ENCODE measurements at regions not wholly inside any gene's neighbourhood (a gene's known extent, or its start where the extent isn't known, plus 50 kb on each side); places are given as distances from the start of the nearest gene placed in this dataset.

DNA sequence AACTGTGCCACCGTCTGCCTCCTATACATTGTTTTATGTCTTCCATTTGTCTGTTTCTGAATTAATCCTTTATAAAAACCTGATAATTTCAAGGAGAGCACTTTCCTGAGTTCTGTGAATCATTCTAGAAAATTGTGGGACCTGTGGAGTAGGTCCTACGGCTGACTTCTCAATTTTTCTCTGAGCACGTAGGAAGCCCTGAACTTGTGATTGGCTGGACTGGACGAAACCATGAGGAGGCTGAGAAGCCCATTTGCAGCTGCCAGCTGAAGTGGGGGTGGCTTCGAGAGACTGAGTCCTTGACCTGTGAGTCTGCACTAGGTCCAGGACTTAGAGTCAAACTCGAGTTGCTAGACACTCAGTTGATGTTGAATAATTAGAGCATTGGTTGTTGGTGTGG lies 277.1 kb upstream of the NCAM2 start:
- no peak for DNase-seq

DNA sequence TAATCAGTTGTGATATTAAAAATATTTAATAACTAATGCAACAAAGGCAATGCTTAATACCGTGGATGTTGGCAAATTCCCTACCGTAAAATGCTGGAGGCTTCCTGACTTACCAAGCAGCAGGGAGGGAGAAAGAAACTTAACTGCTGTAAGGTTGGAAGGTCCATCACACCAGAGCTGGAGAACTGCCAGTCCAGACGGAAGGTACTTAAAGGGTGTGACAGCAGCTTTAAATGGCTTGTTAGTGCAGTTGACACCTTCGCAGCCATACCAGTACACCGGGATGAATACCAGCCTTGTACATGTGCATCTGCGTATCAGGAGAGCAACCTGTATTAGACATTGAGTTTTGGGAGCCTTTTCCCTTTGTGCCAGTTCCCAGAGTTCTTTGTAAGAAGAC lies 269.5 kb upstream of the NCAM2 start:
- DNase-seq: no peak

DNA sequence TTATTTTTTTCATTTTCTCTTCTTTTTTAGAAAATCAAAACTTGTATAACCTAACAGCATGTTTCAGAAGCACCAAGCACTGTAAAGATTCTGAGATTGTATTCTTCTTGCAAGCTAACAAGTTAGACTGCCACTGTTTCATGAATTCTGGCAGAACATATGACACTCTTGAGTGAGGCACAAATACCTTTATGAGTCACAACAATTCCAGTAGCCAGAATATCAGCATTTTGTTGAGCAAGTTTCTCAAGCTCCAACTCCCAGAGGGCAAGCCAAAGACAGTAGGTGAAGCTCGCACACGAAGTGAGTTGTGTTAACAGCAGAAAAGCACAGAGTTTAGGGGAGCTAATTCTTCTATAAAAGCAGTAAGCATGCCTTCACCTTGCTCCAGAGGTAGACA lies 268.8 kb upstream of the NCAM2 start:
- DNase-seq: no peak

DNA sequence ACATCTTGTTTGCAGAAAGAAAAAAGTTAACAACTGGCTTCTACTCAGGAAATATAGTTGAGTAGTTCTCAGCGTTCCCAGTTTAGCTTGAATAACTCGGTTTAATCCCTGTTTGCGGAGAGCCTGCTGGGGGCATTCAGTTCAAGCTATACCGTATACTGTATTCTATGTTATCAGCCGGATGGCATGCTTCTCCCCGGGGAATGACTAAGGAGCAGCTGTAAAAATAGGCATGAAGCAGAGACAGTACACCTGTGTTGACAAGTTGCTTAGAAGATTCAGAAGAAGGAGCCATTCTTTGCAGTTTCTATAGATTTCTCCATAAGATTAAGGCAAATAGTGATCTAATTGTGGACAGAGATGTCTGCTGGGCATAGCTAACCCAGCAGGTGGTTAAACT lies 267.8 kb upstream of the NCAM2 start:
- DNase-seq: no peak

DNA sequence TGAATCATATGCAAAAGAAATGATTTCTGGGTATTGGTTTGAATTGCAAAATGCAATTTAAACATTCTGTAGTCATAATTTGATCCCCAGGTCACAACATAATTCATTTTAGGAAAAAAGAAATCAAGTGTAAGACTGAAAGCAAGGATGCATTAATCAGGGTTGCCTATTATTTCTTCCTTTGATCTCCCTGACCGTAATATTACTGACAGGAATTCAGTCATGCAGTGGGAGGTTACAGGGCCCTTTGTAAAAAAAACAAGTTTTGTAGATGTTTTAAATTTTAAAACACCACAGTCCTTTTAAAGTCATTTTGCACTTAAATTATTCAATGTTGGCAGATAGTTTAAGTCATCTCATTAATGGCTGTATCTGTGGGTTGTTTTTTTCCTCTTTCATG lies 263.0 kb upstream of the NCAM2 start:
- DNase-seq: no peak

DNA sequence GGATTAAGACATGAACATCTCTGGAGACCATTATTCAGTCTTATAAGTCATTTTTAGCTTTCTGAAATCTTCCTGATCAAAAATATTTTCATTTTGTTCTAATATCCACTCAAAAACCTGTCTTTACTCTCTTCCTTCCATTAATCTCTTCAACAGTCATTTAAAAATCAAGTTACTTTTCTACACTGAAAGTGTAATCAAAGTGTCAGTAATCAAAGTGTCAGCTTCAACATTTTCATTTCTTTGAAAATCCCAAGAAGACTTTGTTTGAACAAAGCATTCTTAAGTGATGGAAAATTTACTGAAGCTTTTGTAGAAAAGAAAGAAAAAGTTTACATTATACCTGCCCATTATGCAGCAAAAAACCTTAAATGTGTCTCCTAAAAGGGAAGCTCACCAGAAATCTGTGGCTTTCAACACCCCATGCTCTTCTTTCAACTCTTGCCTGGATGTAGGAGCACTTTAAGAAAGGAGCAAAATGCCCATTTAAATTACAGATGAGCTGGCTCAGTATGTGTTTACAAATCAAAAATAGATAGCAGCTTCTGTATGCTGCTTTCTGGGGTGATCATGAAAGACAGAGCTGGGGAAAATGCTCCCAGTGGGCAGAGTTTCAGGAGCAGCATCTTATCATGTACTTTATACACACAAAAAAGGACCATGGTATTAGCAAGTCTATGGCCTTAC lies 260.8 kb upstream of the NCAM2 start:
- DNase-seq: no peak

DNA sequence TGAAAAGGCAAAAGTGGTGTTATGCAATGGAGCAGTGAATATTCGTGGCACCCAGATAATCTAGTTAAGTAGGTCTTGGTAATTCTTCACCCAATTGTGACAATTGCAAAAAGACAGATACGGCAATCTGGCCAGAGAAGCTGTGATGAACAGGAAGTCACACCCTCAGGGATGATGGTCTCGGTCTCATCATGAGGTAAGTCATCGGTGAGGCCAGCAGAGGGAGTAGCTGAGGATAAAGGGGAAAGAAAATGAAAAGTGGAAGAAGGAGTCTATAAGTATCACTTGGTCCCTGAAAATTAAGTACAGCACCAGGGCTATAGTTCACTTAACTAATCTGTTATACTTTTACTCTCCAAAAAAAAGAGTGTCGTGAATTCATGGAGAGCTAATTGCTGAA lies 258.8 kb upstream of the NCAM2 start:
- DNase-seq: peak; percentile 39

DNA sequence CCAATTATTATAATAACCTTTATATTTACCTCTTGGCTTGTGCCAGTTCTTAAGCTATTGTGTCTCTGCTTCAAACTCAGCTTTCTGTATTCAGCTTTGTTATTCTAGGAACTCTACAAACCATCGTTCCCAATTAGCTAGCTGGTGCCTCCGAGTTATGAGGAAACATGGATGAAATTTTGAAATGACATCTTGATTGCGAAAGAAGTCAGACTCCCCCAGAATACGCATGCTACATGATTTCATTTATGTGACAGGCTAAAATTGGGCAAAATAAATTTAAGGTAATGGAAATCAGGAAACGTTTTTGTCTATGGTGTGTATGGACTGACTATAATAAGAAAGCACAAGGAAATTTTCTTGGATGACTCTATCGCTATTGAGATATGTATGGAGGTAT lies 256.8 kb upstream of the NCAM2 start:
- no peak for DNase-seq

DNA sequence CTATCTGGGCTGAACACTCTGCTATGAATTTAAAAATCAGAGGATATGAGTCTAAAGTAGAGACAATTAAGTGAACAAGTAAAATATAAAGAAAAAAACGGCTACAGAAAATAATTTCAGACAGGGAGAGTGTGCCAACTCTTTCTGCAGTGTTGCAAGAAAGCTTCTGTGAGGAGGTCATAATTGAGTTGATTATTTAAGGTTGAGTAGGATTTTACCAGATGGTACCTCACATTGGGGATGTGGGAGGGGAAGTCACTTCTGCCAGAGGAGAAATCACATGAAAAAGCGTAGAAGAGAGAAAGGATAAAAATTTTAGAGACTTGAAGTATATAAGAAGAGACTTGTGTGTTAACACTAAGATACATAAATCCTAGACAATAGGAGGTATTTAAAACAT lies 238.0 kb upstream of the NCAM2 start:
- no peak for DNase-seq

DNA sequence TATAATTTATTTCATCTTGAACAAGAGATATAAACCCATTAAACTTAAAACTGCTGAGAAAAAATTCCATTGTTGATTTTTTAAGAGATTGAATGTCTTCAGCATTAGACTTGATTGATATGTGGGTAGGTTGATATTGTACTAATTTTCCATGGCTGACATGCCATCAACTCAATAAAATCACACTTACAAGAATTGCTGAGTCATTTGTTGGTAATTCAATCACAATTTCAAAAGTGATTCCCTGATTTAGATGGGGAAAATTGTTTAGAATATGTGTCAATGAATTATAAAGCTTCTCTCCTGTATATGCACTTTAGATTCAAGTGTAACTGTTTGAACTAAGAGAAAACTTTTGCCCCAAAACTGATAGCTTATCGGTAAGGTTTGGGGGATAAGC lies 223.5 kb upstream of the NCAM2 start:
- DNase-seq: no peak

DNA sequence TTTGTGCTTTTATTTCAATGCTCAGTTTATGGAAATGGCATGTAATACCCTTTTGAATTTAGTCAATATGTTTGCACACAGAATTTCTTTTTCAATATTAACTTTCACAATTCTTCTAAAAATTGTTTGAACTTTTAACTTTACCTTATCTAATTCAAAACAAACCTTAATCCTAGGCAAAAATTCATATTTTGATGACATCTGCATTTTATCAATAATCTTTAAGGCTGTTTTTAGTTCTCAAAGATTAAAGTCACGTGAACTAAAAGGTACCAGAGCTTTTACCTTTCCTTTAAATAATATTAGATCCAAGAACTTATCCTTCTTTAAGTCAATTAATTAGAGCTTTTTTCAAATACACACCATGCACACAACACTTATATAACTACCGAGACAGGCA lies 218.9 kb upstream of the NCAM2 start:
- DNase-seq: no peak

DNA sequence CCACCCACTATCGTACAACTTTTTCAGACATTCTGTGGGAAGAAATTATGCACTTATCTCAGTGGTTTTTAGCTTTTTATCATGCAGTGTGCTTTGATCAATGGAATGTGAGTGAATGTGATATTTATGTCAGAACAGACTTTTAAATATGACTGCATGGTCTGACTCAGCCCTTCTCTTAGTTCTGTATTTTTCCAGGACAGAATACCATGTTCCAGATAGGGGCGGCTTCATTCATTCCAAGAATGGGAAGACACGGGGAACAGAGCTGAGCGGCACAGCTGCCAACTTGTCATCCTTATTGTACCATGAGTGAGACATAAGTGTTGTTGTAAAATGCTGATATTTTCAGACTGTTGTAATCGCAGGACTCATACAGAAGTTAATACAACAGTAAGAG lies 214.6 kb upstream of the NCAM2 start:
- DNase-seq: peak; percentile 39

DNA sequence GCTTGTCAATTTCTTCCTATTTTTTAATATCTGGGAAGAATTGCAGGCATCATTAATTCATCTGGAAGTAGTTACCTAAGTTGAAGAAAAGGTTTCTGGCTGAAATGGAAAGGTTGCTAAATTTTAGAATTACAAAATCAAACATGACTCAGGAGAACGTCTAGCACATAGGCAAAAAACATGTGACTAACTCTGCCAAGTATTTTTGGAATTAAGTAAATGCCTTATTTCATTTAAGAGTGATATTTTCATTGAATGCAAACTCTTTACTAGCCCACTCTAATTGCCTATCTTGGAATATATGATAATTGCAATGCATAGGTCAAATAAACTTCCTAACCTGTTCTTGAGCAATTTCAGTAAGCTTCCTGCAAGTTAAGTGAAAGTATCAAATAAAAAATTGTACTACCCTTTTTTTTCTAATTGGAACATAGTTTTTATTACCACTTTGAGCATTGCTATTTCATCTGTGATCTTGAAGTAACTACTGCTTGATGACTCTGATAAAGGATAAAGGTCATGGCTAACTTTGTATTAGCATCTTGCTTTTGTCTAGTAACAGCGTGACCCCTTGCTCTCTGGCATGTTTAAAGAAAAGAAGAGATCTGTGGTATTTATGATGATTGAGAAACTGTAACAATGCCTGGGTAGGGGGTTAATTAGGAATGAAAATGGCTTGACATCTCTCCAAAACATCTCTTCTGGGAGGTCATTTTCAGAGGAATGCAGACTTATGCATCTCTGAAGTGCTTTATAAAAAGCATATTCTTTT lies 208.3 kb upstream of the NCAM2 start:
- DNase-seq: peak; percentile 10

DNA sequence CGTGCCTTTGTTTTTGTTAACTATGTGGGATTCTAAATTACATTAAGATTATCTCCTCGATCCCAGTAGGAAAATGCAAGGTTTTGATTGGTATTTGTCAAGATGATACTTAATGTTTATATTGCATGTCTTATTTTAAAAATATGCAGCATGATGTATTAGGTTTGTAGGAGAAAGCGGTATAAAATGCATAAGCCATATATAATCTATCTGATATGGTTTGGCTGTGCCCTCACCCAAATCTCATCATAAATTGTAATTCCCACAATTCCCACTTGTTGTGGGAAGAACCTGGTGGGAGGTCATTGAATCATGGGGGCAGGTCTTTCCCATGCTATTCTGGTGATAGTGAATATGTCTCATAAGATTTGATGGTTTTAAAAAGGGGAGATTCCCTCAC lies 198.1 kb upstream of the NCAM2 start:
- no peak for DNase-seq

DNA sequence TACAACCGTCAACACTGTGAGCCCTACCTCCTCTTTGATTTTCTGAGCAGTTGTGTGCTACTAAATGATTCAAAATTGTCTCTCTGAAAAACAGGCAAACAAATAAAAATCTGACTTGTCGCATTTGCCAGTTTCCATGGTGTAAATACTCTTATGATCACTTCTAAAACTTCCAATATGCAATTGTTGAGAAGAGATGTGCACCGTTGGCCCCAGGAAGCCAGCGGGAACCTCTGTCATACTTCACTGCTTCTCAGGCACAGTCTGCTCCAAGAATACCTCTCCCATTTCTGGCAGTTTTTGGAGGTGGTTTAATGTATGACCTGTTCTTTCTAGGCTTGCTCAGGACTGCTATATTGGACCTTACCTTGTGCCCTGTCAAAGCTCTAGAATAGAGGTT lies 196.0 kb upstream of the NCAM2 start:
- no peak for DNase-seq

DNA sequence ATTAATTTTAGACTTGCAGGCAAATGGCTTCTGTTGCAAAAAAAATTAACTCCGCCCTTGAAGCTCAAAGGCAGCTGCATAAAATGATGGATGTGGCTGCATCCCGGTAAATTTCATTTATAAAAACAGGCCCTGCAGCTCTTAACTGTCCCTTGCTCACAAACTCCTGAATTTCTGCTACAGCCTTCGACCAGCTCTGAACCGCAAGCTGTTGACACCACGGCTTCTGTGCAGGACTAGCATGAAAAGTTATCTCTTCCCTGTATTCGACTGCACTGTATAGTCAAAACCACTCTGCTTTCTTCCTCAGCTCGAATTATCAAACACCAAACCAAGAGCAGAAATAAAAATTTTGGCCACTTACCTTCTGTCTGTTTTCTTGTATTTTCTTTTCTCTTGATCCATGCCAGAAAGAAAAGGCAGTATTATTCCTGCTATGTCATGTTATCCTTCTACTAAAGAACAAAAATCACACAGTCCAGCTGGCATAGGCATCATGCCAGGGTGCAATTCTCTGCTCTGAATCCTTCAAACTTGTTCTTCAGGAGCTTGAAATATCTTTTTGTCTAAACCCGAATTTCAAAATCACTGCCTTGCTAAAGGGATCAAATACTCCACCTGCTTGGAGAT lies 195.5 kb upstream of the NCAM2 start:
- DNase-seq: no peak

DNA sequence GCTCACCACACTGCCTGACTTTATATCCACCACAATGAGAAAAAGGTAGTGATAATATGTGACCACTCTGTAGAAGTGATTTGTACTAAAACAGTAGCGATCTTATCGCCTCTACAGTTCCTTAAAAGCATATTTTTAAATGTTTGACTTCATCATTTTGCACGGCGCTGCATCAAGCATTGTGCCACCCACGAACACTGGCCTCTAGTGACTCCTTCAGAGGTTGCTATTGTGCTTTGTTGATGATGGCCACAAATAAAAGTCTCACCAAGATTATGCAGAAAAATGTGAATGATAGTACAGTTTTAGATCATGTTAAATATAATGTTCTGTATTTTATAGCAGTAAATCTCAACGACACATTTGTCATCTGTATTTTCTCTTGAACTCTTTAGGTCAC lies 186.5 kb upstream of the NCAM2 start:
- DNase-seq: peak; percentile 29

DNA sequence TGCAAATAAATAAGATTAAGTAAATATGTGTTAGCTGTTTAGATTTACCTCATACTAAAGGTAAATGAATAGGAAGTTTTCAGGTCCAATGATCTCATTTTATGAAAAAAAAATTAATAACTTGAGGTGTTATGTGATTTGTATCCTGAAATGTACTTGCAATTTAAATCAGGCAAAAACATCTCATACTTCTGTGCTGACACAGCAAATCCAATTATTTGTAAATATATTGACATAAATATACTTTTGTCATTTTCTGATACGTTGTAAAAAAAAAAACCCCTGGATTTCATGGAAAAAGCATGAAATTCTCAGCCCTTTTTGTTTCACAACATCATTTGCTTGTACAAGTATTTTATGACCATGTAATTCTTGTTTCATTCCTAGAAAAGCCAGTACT lies 184.1 kb upstream of the NCAM2 start:
- DNase-seq: no peak

DNA sequence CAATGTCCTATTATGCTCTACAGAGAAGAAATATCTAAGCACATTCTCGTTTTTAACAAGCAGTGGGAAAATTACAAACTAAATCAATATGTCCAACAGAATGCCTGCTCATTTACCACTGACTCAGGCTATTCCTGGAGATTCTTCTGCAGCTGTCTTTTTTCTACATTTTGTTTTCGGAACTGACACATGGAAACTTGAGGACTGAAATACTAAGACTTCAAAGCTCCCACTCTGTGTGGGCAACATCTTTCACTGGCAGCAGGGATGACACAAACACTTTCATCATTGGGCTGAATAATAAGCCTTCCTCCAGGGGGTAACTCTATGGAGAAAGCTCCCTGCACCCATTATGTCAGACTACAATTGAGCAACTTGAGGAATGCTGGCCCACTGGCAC lies 175.5 kb upstream of the NCAM2 start:
- no peak for DNase-seq

DNA sequence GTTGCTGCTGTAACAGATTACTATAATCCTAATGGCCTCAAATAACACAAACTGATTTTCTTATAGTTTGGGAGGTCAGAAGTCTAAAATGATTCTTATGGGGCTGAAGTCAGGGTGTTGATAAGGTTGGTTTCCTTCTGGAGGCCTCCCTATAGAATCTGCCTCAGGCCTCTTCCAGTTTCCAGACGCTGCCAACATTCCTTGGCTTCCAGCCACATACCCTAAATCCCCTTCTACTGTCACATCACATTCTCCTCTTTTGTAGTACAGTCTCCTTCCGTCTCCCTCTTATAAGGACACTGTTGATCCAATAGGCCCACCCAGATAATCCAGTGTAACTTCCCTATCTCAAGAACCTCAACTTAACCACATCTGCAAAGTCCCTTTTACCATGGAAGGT lies 145.3 kb upstream of the NCAM2 start:
- peak; percentile 34 for DNase-seq

DNA sequence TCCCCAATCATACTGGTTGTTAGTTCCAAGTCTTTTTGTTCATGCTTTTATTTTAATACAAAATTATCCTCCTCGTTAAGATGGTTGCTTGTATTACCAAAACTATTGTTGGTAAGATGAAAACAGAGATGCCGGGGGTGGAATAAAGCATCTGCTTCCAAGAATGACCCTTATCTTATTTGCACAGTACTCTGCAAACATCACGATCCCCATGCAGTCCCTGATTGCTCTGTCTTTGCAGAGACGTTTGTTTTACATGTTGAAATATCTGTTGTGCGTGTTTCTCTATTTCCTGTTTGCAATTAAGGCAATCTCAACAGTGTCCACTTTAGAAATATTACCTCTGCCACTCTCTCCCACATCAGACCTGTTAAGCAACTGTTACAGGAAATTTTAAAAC lies 141.3 kb upstream of the NCAM2 start:
- DNase-seq: peak; percentile 93

DNA sequence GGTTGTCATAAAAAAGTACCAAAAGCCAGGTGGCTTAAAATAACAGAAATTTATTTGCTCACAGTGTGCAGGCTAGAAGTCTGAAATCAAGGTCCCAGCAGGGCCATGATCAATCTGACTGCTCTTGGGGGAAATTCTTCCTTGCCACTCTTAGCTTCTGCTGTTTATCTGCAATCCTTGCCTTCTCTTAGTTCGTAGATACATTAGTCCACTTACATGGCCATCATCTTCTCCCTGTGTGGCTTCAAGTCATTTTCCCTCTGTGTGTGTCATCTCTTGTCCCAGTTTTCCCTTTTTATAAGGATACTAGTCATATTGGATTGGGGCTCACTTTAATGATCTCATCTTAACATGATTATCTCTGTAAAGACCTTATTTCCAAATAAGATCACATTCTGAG lies 124.0 kb upstream of the NCAM2 start:
- DNase-seq: no peak

DNA sequence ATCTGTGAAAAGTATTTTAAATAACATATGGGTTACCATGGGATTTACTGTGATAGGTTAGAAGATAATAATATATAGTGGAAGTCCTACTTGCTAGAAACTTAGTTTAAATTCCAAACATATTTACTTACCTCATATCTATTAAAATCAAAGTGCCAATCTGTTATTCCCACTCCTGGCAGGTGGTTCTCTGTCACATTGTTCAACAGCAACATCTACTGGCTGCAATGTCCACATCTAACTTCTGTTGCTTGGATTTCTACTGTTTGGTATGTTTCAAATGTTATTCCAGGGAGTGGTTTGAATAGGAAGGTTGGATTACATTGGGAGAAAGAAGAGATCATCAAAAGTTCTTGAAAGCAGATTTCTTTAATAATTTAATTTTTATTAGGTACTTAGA lies 122.5 kb upstream of the NCAM2 start:
- peak; percentile 48 for DNase-seq

DNA sequence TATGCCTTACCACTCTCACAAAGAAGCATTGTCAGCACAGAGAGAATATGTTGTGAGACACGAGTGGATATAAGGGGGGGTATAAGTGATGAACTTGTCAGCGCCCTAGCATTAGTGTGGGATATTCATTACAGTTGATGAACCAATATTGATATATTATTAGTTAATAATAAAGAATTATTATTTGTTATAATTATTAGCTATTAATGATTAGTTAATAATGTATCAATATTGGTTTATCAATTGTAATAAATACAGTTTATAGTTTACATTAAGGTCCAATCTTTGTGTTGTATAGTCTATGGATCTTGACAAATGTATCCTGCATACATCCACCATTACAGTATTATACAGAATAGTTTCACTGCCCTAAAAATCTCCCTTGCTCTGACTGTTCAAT lies 120.2 kb upstream of the NCAM2 start:
- DNase-seq: no peak

All from OCI-M1 (cell line).